Smooth muscle cell (in vitro differentiated cells): ENCODE measurements at regions not wholly inside any gene's neighbourhood (a gene's known extent, or its start where the extent isn't known, plus 50 kb on each side); places are given as distances from the start of the nearest gene placed in this dataset.

ENCODE experiments used
- DNase-seq: peaks from one replicate; lab custom pipeline; 2025; ENCODE audit not compliant: unreplicated experiment; lab: John Stamatoyannopoulos, UW
- H2AFZ ChIP-seq: fragments of 200-600 bp; sonication (generic); 2 replicates; pipeline ENCODE4 v1.6.0; 2016; ENCODE audit warnings: antibody characterized with exemption, low read depth, mild to moderate bottlenecking
- H3F3A ChIP-seq: fragments of 200-600 bp; sonication (generic); 2 replicates; pipeline ENCODE4 v1.6.0; 2017; ENCODE audit warnings: antibody characterized with exemption, low read depth
- H3K27ac ChIP-seq: fragments of 200-600 bp; sonication (generic); 2 replicates; pipeline ENCODE4 v1.5.1; 2016; ENCODE audit warnings: low read depth, mild to moderate bottlenecking
- H3K27me3 ChIP-seq: fragments of 200-600 bp; sonication (generic); 2 replicates; pipeline ENCODE4 v1.6.1; 2016; ENCODE audit warnings: low read depth, mild to moderate bottlenecking
- H3K36me3 ChIP-seq: fragments of 200-600 bp; sonication (generic); 2 replicates; pipeline ENCODE4 v1.5.1; 2016; ENCODE audit warnings: low read depth
- H3K4me1 ChIP-seq: fragments of 200-600 bp; sonication (generic); 2 replicates; pipeline ENCODE4 v1.5.1; 2016; ENCODE audit warnings: low read depth
- H3K4me2 ChIP-seq: fragments of 200-600 bp; sonication (generic); 2 replicates; pipeline ENCODE4 v1.6.0; 2016; ENCODE audit warnings: mild to moderate bottlenecking
- H3K4me3 ChIP-seq: fragments of 200-600 bp; sonication (generic); 2 replicates; pipeline ENCODE4 v1.5.1; 2016; ENCODE audit warnings: mild to moderate bottlenecking
- H3K79me2 ChIP-seq: fragments of 200-600 bp; sonication (generic); 2 replicates; pipeline ENCODE4 v1.6.0; 2016; ENCODE audit warnings: low read depth, mild to moderate bottlenecking
- H3K9ac ChIP-seq: fragments of 200-600 bp; sonication (generic); 2 replicates; pipeline ENCODE4 v1.6.0; 2016; ENCODE audit warnings: low read depth
- H3K9me3 ChIP-seq: fragments of 200-600 bp; sonication (generic); replicated peaks from 2 replicates; pipeline ENCODE4 v1.5.1; 2016; ENCODE audit warnings: low read depth
- H4K20me1 ChIP-seq: fragments of 200-600 bp; sonication (generic); 2 replicates; pipeline ENCODE4 v1.6.0; 2016; ENCODE audit warnings: low read depth
- CTCF ChIP-seq: fragments of 200-600 bp; sonication (generic); IDR thresholded peaks from 2 replicates; pipeline ENCODE4 v1.5.1; 2017; ENCODE audit warnings: borderline replicate concordance, mild to moderate bottlenecking, antibody characterized with exemption; ENCODE audit not compliant: insufficient read depth, poor library complexity, severe bottlenecking
- WGBS: methylation state at CpG from one replicate; pipeline ENCODE4 v1.1.7; 2016; ENCODE audit warnings: low lambda C conversion rate; 5-methylcytosine and 5-hydroxymethylcytosine counted together

GRCh38 chr1:239655023-239655422 is 268.7 kb downstream of the CHRM3 start:
- Histone ChIP-seq H3K4me2 (no peak overlapping the region), H3K27ac (no peak overlapping the region), H2AFZ (no peak overlapping the region), H3K9ac (no peak overlapping the region), H3K79me2 (no peaks in the 10 kb centered on the region), H3K27me3 (no peaks in the 10 kb centered on the region), H3K9me3 (no peaks in the 10 kb centered on the region), H3K36me3 (no peaks in the 10 kb centered on the region), H3F3A (no peaks in the 10 kb centered on the region), H3K4me3 (no peak overlapping the region), H4K20me1 (no peaks in the 10 kb centered on the region), H3K4me1 (no peaks in the 10 kb centered on the region)
- TF ChIP-seq CTCF, result no peak
- 73% methylated on average over 2 of the region's 2 CpGs for WGBS
- DNase-seq, result no peak

GRCh38 chr1:239657291-239657690 is 270.9 kb downstream of the CHRM3 start:
- H3K4me2 ChIP-seq, result no peak overlapping the region
- TF ChIP-seq CTCF, result no peak
- no peaks in the 10 kb centered on the region for H3K27me3 ChIP-seq
- H3F3A ChIP-seq, result no peaks in the 10 kb centered on the region
- 80% methylated on average over 2 of the region's 2 CpGs for WGBS
- H3K27ac ChIP-seq, result peak overlapping the region; percentile 9
- H3K9me3 ChIP-seq, result no peaks in the 10 kb centered on the region
- no peak overlapping the region for H3K9ac ChIP-seq
- DNase-seq, result no peak
- no peaks in the 10 kb centered on the region for H3K36me3 ChIP-seq
- no peaks in the 10 kb centered on the region for H4K20me1 ChIP-seq
- no peaks in the 10 kb centered on the region for H3K4me1 ChIP-seq
- H2AFZ ChIP-seq, result no peak overlapping the region
- no peak overlapping the region for H3K4me3 ChIP-seq
- H3K79me2 ChIP-seq, result no peaks in the 10 kb centered on the region

GRCh38 chr1:239662950-239663349 is 276.6 kb downstream of the CHRM3 start:
- H4K20me1 ChIP-seq, result no peaks in the 10 kb centered on the region
- no peaks in the 10 kb centered on the region for H3K4me1 ChIP-seq
- H3K36me3 ChIP-seq, result no peaks in the 10 kb centered on the region
- DNase-seq, result no peak
- no peaks in the 10 kb centered on the region for H3K9me3 ChIP-seq
- no peak overlapping the region for H3K4me3 ChIP-seq
- no peak overlapping the region for H3K27ac ChIP-seq
- no peak for TF ChIP-seq CTCF
- H3K27me3 ChIP-seq, result no peaks in the 10 kb centered on the region
- H3K4me2 ChIP-seq, result no peak overlapping the region
- no peaks in the 10 kb centered on the region for H3K79me2 ChIP-seq
- H3K9ac ChIP-seq, result no peak overlapping the region
- WGBS, result 87% methylated on average over 3 of the region's 3 CpGs
- no peak overlapping the region for H2AFZ ChIP-seq
- H3F3A ChIP-seq, result no peaks in the 10 kb centered on the region

GRCh38 chr1:239672256-239672655 is 285.9 kb downstream of the CHRM3 start:
- Histone ChIP-seq H3K4me3 (no peak overlapping the region), H3K27me3 (no peaks in the 10 kb centered on the region), H3K27ac (no peak overlapping the region), H3K79me2 (no peaks in the 10 kb centered on the region), H3K4me1 (peaks cover 8% of the 10 kb centered on the region), H3F3A (no peaks in the 10 kb centered on the region), H4K20me1 (no peaks in the 10 kb centered on the region), H3K4me2 (no peak overlapping the region), H3K9me3 (no peaks in the 10 kb centered on the region), H2AFZ (no peak overlapping the region), H3K9ac (no peak overlapping the region), H3K36me3 (no peaks in the 10 kb centered on the region)
- no peak for TF ChIP-seq CTCF
- WGBS, result 32% methylated on average over 1 of the region's 1 CpG
- DNase-seq, result no peak
